GM21529 (cell line): ENCODE measurements at regions not wholly inside any gene's neighbourhood (a gene's known extent, or its start where the extent isn't known, plus 50 kb on each side); places are given as distances from the start of the nearest gene placed in this dataset.
"Not testable (repeated sequence)": the region's sequence is repeated elsewhere in the genome, so short reads cannot be mapped to it uniquely, and the experiment has no call there.

Experiments used
- ATAC-seq: cut with Tn5 transposase; IDR thresholded peaks from one replicate; pipeline ENCODE4 v1.9.1; 2021; ENCODE audit not compliant: unreplicated experiment

GRCh38 chr5:2849429-2849828 is 98.0 kb upstream of the IRX2 start:
- ATAC-seq = no peak

- ATAC-seq = no peak
These were observed 97.1 kb upstream of the IRX2 start for GRCh38 chr5:2848619-2849018.

- ATAC-seq = no peak
These were observed 96.1 kb upstream of the IRX2 start for GRCh38 chr5:2847608-2848007.

GRCh38 chr5:2841208-2841607 is 89.7 kb upstream of the IRX2 start:
- no peak for ATAC-seq

- no peak for ATAC-seq
These were observed 89.0 kb upstream of the IRX2 start for GRCh38 chr5:2840372-2840915.

- ATAC-seq = no peak
These were observed 84.7 kb upstream of the IRX2 start for GRCh38 chr5:2836133-2836532.

GRCh38 chr5:2833556-2833955 is 82.1 kb upstream of the IRX2 start:
- ATAC-seq = no peak

- ATAC-seq = no peak
These were observed 80.9 kb upstream of the IRX2 start for GRCh38 chr5:2832394-2832793.

- no peak for ATAC-seq
These were observed 77.8 kb upstream of the IRX2 start for GRCh38 chr5:2829239-2829638.

- no peak for ATAC-seq
These were observed 67.5 kb upstream of the IRX2 start for GRCh38 chr5:2818936-2819335.

- no peak for ATAC-seq
These were observed 65.6 kb upstream of the IRX2 start for GRCh38 chr5:2817031-2817603.

GRCh38 chr5:2813678-2814077 is 62.2 kb upstream of the IRX2 start:
- no peak for ATAC-seq

- ATAC-seq = no peak
These were observed 59.2 kb upstream of the IRX2 start for GRCh38 chr5:2810644-2811043.

GRCh38 chr5:2807244-2807643 is 55.8 kb upstream of the IRX2 start:
- not testable (repeated sequence) for ATAC-seq

GRCh38 chr5:2806176-2806575 is 54.7 kb upstream of the IRX2 start:
- ATAC-seq = no peak

GRCh38 chr5:2805080-2805479 is 53.6 kb upstream of the IRX2 start:
- ATAC-seq = no peak

GRCh38 chr5:2803751-2804150 is 52.3 kb upstream of the IRX2 start:
- no peak for ATAC-seq

GRCh38 chr5:2802693-2803365 is 51.4 kb upstream of the IRX2 start:
- ATAC-seq = no peak

- ATAC-seq = no peak
These were observed 50.4 kb upstream of the IRX2 start for GRCh38 chr5:2801577-2802525.
